Glutamatergic neuron (in vitro differentiated cells): ENCODE measurements at regions not wholly inside any gene's neighbourhood (a gene's known extent, or its start where the extent isn't known, plus 50 kb on each side); places are given as distances from the start of the nearest gene placed in this dataset.

Experiments used
- DNase-seq: peaks from one replicate; pipeline ENCODE4 v3.0.0; 2022
- H3K27ac Mint-ChIP-seq: one replicate; pipeline ENCODE4 v1.8.0; 2020; ENCODE audit warnings: mild to moderate bottlenecking, mixed read lengths, inconsistent platforms; ENCODE audit not compliant: unreplicated experiment
- H3K27me3 Mint-ChIP-seq: one replicate; pipeline ENCODE4 v1.8.0; 2020; ENCODE audit warnings: mild to moderate bottlenecking, moderate library complexity, mixed read lengths, inconsistent platforms; ENCODE audit not compliant: unreplicated experiment
- H3K36me3 Mint-ChIP-seq: one replicate; pipeline ENCODE4 v1.8.0; 2020; ENCODE audit warnings: mild to moderate bottlenecking, mixed read lengths, inconsistent platforms; ENCODE audit not compliant: unreplicated experiment
- H3K4me1 Mint-ChIP-seq: one replicate; pipeline ENCODE4 v1.8.0; 2020; ENCODE audit warnings: mild to moderate bottlenecking, low read depth, mixed read lengths, inconsistent platforms; ENCODE audit not compliant: unreplicated experiment
- H3K4me3 Mint-ChIP-seq: one replicate; pipeline ENCODE4 v1.8.0; 2020; ENCODE audit warnings: mild to moderate bottlenecking, mixed read lengths, inconsistent platforms; ENCODE audit not compliant: unreplicated experiment
- H3K9me3 Mint-ChIP-seq: one replicate; pipeline ENCODE4 v1.8.0; 2020; ENCODE audit warnings: mild to moderate bottlenecking, moderate library complexity, mixed read lengths, inconsistent platforms; ENCODE audit not compliant: unreplicated experiment
- CTCF ChIP-seq: fragments of 200-600 bp; sonication (generic); IDR thresholded peaks from one replicate; pipeline ENCODE4 v1.5.0; 2021; ENCODE audit not compliant: partially characterized antibody, unreplicated experiment

- TF ChIP-seq CTCF, result no peak
- Mint-ChIP-seq H3K9me3 (no peaks in the 10 kb centered on the region), H3K36me3 (no peaks in the 10 kb centered on the region)
These were observed 1026.2 kb upstream of the ZEB2 start for GRCh38 chr2:145546091-145546490.

GRCh38 chr2:145543856-145544255 lies 1023.9 kb upstream of the ZEB2 start:
- no peak for DNase-seq
- Mint-ChIP-seq H3K9me3 (no peaks in the 10 kb centered on the region), H3K36me3 (no peaks in the 10 kb centered on the region), H3K27ac (no peak overlapping the region), H3K27me3 (no peaks in the 10 kb centered on the region), H3K4me3 (no peak overlapping the region), H3K4me1 (no peaks in the 10 kb centered on the region)
- no peak for TF ChIP-seq CTCF

More at GRCh38 chr2:145546091-145546490, 1026.2 kb upstream of the ZEB2 start:
- no peaks in the 10 kb centered on the region for H3K27me3 Mint-ChIP-seq
- no peak for DNase-seq
- H3K4me1 Mint-ChIP-seq, result no peaks in the 10 kb centered on the region
- no peak overlapping the region for H3K4me3 Mint-ChIP-seq
- no peak overlapping the region for H3K27ac Mint-ChIP-seq

- no peak for DNase-seq
- H3K9me3 Mint-ChIP-seq, result no peaks in the 10 kb centered on the region
- TF ChIP-seq CTCF, result no peak
- no peaks in the 10 kb centered on the region for H3K27me3 Mint-ChIP-seq
- H3K4me1 Mint-ChIP-seq, result no peaks in the 10 kb centered on the region
- no peaks in the 10 kb centered on the region for H3K36me3 Mint-ChIP-seq
- H3K4me3 Mint-ChIP-seq, result no peak overlapping the region
- H3K27ac Mint-ChIP-seq, result no peak overlapping the region
These were observed 1023.2 kb upstream of the ZEB2 start for GRCh38 chr2:145543155-145543554.

GRCh38 chr2:145541028-145541427 lies 1021.1 kb upstream of the ZEB2 start:
- no peaks in the 10 kb centered on the region for H3K36me3 Mint-ChIP-seq

More at GRCh38 chr2:145541028-145541427, 1021.1 kb upstream of the ZEB2 start:
- Mint-ChIP-seq H3K27me3 (no peaks in the 10 kb centered on the region), H3K4me3 (no peak overlapping the region), H3K9me3 (no peaks in the 10 kb centered on the region), H3K27ac (no peak overlapping the region), H3K4me1 (no peaks in the 10 kb centered on the region)
- no peak for DNase-seq
- no peak for TF ChIP-seq CTCF
